NCI-H82 treated with DMSO at 0.1 percent for 48 hours (cell line): ENCODE measurements at regions not wholly inside any gene's neighbourhood (a gene's known extent, or its start where the extent isn't known, plus 50 kb on each side); places are given as distances from the start of the nearest gene placed in this dataset.

Experiments
- DNase-seq: peaks from one replicate; lab custom pipeline; 2025; ENCODE audit not compliant: unreplicated experiment; lab: John Stamatoyannopoulos, UW

GRCh38 chr10:78572565-78572964 lies 496.2 kb upstream of the ZMIZ1 start:
- DNase-seq: no peak

- DNase-seq: no peak
Measured at GRCh38 chr10:78574547-78574946, 494.2 kb upstream of the ZMIZ1 start.

- no peak for DNase-seq
Measured at GRCh38 chr10:78575400-78575799, 493.4 kb upstream of the ZMIZ1 start.

GRCh38 chr10:78576276-78576675 lies 492.5 kb upstream of the ZMIZ1 start:
- DNase-seq: no peak

- no peak for DNase-seq
Measured at GRCh38 chr10:78577712-78578111, 491.1 kb upstream of the ZMIZ1 start.

GRCh38 chr10:78578929-78579328 lies 489.8 kb upstream of the ZMIZ1 start:
- no peak for DNase-seq

GRCh38 chr10:78579576-78579975 lies 489.2 kb upstream of the ZMIZ1 start:
- DNase-seq: no peak

GRCh38 chr10:78579995-78580394 lies 488.8 kb upstream of the ZMIZ1 start:
- DNase-seq: no peak

- no peak for DNase-seq
Measured at GRCh38 chr10:78581133-78581694, 487.6 kb upstream of the ZMIZ1 start.

GRCh38 chr10:78582540-78582939 lies 486.2 kb upstream of the ZMIZ1 start:
- DNase-seq: no peak

GRCh38 chr10:78584266-78584665 lies 484.5 kb upstream of the ZMIZ1 start:
- no peak for DNase-seq

- no peak for DNase-seq
Measured at GRCh38 chr10:78584681-78585080, 484.1 kb upstream of the ZMIZ1 start.

GRCh38 chr10:78585952-78586351 lies 482.8 kb upstream of the ZMIZ1 start:
- no peak for DNase-seq

GRCh38 chr10:78588194-78588811 lies 480.5 kb upstream of the ZMIZ1 start:
- no peak for DNase-seq

- no peak for DNase-seq
Measured at GRCh38 chr10:78589687-78590086, 479.1 kb upstream of the ZMIZ1 start.

GRCh38 chr10:78591066-78591465 lies 477.7 kb upstream of the ZMIZ1 start:
- DNase-seq: no peak

- no peak for DNase-seq
Measured at GRCh38 chr10:78594559-78595268, 474.1 kb upstream of the ZMIZ1 start.

- DNase-seq: no peak
Measured at GRCh38 chr10:78595269-78595619, 473.5 kb upstream of the ZMIZ1 start.

- no peak for DNase-seq
Measured at GRCh38 chr10:78596556-78596955, 472.2 kb upstream of the ZMIZ1 start.

- no peak for DNase-seq
Measured at GRCh38 chr10:78597796-78598555, 470.8 kb upstream of the ZMIZ1 start.

- no peak for DNase-seq
Measured at GRCh38 chr10:78599122-78599853, 469.5 kb upstream of the ZMIZ1 start.
